NCI-H2029 (cell line): ENCODE measurements at regions not wholly inside any gene's neighbourhood (a gene's known extent, or its start where the extent isn't known, plus 50 kb on each side); places are given as distances from the start of the nearest gene placed in this dataset.

ENCODE experiments used
- DNase-seq: peaks from one replicate; lab custom pipeline; 2025; lab: John Stamatoyannopoulos, UW

- DNase-seq, result no peak
Observed at GRCh38 chr11:70742553-70743291, 344.4 kb downstream of the CTTN start.

- DNase-seq, result no peak
Observed at GRCh38 chr11:70743329-70743728, 345.0 kb downstream of the CTTN start.

GRCh38 chr11:70743941-70744351 lies 345.6 kb downstream of the CTTN start:
- no peak for DNase-seq

- DNase-seq, result no peak
Observed at GRCh38 chr11:70744396-70745185, 346.3 kb downstream of the CTTN start.

- DNase-seq, result no peak
Observed at GRCh38 chr11:70745451-70745850, 347.1 kb downstream of the CTTN start.

- no peak for DNase-seq
Observed at GRCh38 chr11:70745941-70746340, 347.6 kb downstream of the CTTN start.

- DNase-seq, result no peak
Observed at GRCh38 chr11:70746351-70746750, 348.0 kb downstream of the CTTN start.

GRCh38 chr11:70747285-70747684 lies 349.0 kb downstream of the CTTN start:
- no peak for DNase-seq

- DNase-seq, result no peak
Observed at GRCh38 chr11:70747921-70748320, 349.6 kb downstream of the CTTN start.

- no peak for DNase-seq
Observed at GRCh38 chr11:70751142-70751734, 352.9 kb downstream of the CTTN start.

GRCh38 chr11:70755410-70756158 lies 357.3 kb downstream of the CTTN start:
- DNase-seq, result peak; percentile 62

- DNase-seq, result no peak
Observed at GRCh38 chr11:70756341-70756740, 358.0 kb downstream of the CTTN start.

GRCh38 chr11:70756756-70757155 lies 358.4 kb downstream of the CTTN start:
- no peak for DNase-seq

GRCh38 chr11:70757241-70757640 lies 358.9 kb downstream of the CTTN start:
- no peak for DNase-seq

- DNase-seq, result no peak
Observed at GRCh38 chr11:70758206-70758605, 359.9 kb downstream of the CTTN start.

- DNase-seq, result no peak
Observed at GRCh38 chr11:70759846-70760245, 361.5 kb downstream of the CTTN start.

- DNase-seq, result no peak
Observed at GRCh38 chr11:70760416-70761020, 362.2 kb downstream of the CTTN start.

- no peak for DNase-seq
Observed at GRCh38 chr11:70761094-70761907, 363.0 kb downstream of the CTTN start.

- no peak for DNase-seq
Observed at GRCh38 chr11:70761908-70762337, 363.6 kb downstream of the CTTN start.

- peak; percentile 54 for DNase-seq
Observed at GRCh38 chr11:70762810-70763209, 364.5 kb downstream of the CTTN start.

- no peak for DNase-seq
Observed at GRCh38 chr11:70763606-70764005, 365.3 kb downstream of the CTTN start.
